DOHH2 (cell line): ENCODE measurements at regions not wholly inside any gene's neighbourhood (a gene's known extent, or its start where the extent isn't known, plus 50 kb on each side); places are given as distances from the start of the nearest gene placed in this dataset.

Experiments
- EZH2phosphoT487 ChIP-seq: fragments of 200-600 bp; sonication (generic); IDR thresholded peaks from 2 replicates; pipeline ENCODE4 v1.6.1; 2017; ENCODE audit warnings: borderline replicate concordance, mild to moderate bottlenecking, antibody characterized with exemption, low read length, moderate library complexity, mixed read lengths
- TF ChIP-seq, protein P1 (sequence below): fragments of 200-600 bp; sonication (generic); IDR thresholded peaks from one replicate; pipeline ENCODE4 v1.5.1; 2014; ENCODE audit warnings: antibody characterized with exemption, mild to moderate bottlenecking, low read depth, low read length; ENCODE audit not compliant: poor library complexity, severe bottlenecking

DNA sequence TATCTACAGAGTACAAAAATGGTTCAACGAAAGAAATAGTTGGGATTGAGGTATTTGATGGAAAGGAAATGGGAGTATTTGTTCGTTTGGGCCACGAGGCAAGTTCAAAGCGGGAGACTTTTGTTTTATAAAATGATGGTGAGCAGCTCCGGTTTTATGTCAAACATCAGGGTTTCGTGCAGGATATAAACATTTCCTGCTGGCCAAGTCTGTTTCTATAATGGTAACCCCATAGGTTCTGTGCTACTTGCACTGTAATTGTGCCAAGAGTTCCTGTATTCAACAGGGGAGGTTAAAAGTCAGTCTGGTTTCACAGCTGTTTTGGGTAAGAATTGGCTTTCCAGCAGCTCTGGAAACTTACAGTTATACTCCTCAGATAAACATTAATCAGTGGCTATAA lies 290.3 kb upstream of the NRIP1 start:
- TF ChIP-seq, protein P1, sequence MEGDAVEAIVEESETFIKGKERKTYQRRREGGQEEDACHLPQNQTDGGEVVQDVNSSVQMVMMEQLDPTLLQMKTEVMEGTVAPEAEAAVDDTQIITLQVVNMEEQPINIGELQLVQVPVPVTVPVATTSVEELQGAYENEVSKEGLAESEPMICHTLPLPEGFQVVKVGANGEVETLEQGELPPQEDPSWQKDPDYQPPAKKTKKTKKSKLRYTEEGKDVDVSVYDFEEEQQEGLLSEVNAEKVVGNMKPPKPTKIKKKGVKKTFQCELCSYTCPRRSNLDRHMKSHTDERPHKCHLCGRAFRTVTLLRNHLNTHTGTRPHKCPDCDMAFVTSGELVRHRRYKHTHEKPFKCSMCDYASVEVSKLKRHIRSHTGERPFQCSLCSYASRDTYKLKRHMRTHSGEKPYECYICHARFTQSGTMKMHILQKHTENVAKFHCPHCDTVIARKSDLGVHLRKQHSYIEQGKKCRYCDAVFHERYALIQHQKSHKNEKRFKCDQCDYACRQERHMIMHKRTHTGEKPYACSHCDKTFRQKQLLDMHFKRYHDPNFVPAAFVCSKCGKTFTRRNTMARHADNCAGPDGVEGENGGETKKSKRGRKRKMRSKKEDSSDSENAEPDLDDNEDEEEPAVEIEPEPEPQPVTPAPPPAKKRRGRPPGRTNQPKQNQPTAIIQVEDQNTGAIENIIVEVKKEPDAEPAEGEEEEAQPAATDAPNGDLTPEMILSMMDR: no peak
- no peak for TF ChIP-seq EZH2phosphoT487
